BJ (cell line): ENCODE measurements at regions not wholly inside any gene's neighbourhood (a gene's known extent, or its start where the extent isn't known, plus 50 kb on each side); places are given as distances from the start of the nearest gene placed in this dataset.

Source experiments
- CTCF ChIA-PET: fragments of 350-600 bp; formaldehyde crosslinking; extraction: SDS; loops from one replicate; lab custom pipeline; 2021; ENCODE audit warnings: antibody characterized with exemption, inconsistent platforms; lab: Yijun Ruan, JAX
- POLR2A ChIA-PET: fragments of 300-600 bp; sonication (Branson Sonifier 250); formaldehyde crosslinking; extraction: SDS; loops from one replicate; lab custom pipeline; 2021; ENCODE audit warnings: antibody characterized with exemption; lab: Charles Lee
- DNase-seq: peaks from one replicate; pipeline ENCODE4 v3.0.0-alpha.2; 2011; ENCODE audit warnings: low read depth
- H3K27me3 ChIP-seq: 2 replicates; pipeline ENCODE4 v1.6.0; 2011; ENCODE audit warnings: low read length; ENCODE audit not compliant: control insufficient read depth, insufficient read depth
- H3K36me3 ChIP-seq: 2 replicates; pipeline ENCODE4 v1.5.1; 2011; ENCODE audit warnings: low read length; ENCODE audit not compliant: control insufficient read depth, insufficient read depth
- H3K4me3 ChIP-seq: 2 replicates; pipeline ENCODE4 v1.5.1; 2011; ENCODE audit warnings: low read depth, mild to moderate bottlenecking, control low read depth, low read length
- TF ChIP-seq, protein P1 (sequence below): IDR thresholded peaks from 2 replicates; pipeline ENCODE4 v1.5.1; 2011; ENCODE audit warnings: low read depth, mild to moderate bottlenecking, control low read depth, inconsistent platforms, low read length, moderate library complexity; ENCODE audit not compliant: insufficient read depth

DNA sequence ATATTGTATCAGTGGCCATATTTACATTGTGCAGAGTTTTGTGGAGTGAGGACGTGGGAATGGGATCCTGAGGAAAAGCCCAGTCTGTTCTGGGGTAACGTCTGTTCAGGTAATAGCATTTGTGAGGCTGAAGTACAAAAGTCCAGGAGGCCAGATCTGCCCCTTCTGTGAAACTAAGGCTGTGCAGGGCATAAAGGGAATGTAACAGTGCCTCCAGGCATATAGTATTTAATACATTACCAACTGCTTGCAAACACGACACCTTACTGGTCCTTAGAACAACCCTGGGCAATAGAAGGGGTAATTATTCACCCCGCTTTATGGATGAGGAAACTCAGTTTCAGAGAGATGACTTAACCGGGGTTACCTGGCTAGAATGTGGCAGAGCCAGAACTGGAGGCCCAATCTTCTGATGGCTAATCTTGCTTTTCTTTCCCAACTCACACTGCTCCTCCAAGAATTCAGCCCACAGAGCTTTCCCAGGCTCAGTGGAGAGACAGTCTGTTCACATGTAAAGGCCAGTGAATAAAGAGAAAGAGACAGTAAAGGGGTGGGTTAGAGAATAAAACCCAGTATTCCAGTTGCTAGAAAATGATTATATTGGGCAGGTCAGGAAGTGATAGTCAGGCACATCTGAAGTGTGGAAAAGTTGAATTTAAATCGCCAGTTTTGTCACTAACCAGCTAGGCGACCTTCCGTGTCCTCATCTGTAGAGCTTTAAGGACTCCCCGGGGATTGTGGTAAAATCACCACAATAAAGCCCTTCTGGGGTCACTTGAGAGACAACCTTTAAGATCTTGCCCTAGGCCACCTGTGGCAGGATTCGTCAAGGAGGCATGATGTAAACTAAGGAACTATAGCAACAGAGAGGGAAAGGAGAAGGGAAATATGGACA, 280.7 kb upstream of the CITED2 start:
- Histone ChIP-seq H3K27me3 (no peaks in the 10 kb centered on the region), H3K36me3 (no peaks in the 10 kb centered on the region), H3K4me3 (no peak overlapping the region)
- TF ChIP-seq, protein P1, sequence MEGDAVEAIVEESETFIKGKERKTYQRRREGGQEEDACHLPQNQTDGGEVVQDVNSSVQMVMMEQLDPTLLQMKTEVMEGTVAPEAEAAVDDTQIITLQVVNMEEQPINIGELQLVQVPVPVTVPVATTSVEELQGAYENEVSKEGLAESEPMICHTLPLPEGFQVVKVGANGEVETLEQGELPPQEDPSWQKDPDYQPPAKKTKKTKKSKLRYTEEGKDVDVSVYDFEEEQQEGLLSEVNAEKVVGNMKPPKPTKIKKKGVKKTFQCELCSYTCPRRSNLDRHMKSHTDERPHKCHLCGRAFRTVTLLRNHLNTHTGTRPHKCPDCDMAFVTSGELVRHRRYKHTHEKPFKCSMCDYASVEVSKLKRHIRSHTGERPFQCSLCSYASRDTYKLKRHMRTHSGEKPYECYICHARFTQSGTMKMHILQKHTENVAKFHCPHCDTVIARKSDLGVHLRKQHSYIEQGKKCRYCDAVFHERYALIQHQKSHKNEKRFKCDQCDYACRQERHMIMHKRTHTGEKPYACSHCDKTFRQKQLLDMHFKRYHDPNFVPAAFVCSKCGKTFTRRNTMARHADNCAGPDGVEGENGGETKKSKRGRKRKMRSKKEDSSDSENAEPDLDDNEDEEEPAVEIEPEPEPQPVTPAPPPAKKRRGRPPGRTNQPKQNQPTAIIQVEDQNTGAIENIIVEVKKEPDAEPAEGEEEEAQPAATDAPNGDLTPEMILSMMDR = no peak
- no peak for DNase-seq
- ChIA-PET POLR2A (no interaction called here), CTCF (no interaction called here)

DNA sequence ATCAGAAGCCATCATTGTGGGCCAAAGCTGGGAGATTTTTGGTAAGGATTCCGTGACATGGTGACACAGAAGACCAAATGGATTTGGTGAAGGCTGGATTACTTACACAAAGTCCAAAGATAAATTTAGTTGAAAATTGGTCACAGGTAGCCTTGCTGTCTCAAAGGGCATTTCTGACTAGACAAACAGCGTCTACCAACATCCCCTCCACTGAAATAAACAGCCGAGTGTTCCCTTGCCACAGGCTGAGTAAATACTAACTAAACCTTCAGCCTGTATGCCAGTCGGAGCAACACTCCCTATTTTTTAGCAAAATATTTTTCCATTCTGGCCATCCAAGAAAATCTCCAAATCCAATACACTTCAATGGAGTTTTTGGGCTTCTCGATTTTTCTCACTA, 279.9 kb upstream of the CITED2 start:
- ChIA-PET POLR2A (no interaction called here), CTCF (interaction anchor here (0.9 to 1.3 kb wide), 2 partner anchors 14 to 279 kb away, joined by 3 to 4 read pairs; partner anchors contain the start of gene CITED2)

DNA sequence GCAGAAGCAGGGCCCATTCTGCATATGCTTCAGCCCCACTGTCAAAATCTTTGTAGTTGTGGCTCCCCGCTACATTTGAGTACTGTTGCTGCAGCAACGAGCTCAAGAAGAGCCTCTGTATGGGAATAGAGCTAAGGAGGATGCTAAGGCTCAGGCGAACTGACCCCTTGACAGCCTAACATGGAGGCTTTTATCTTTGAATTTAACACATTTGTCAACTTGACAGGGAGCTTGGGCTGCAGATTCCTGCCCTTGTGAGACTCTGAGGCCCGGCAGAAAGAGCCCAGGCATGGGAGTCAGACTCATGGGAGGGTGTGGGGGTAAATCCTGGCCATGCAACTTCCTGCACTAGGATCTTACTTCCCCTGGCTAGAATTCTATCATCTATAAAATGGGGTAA, 278.7 kb upstream of the CITED2 start:
- DNase-seq = no peak
- no peaks in the 10 kb centered on the region for H3K27me3 ChIP-seq
- ChIA-PET POLR2A (no interaction called here), CTCF (interaction anchor here (1.3 kb wide), 1 partner anchor 15 kb away, joined by 3 read pairs; no protein-coding TSS in a partner anchor)
- TF ChIP-seq, protein P1 = no peak
- no peak overlapping the region for H3K4me3 ChIP-seq
- H3K36me3 ChIP-seq = no peaks in the 10 kb centered on the region

More for the DNA sequence above, 279.9 kb upstream of the CITED2 start:
- H3K27me3 ChIP-seq = no peaks in the 10 kb centered on the region
- H3K36me3 ChIP-seq = no peaks in the 10 kb centered on the region
- H3K4me3 ChIP-seq = no peak overlapping the region
- TF ChIP-seq, protein P1 = no peak
- no peak for DNase-seq

DNA sequence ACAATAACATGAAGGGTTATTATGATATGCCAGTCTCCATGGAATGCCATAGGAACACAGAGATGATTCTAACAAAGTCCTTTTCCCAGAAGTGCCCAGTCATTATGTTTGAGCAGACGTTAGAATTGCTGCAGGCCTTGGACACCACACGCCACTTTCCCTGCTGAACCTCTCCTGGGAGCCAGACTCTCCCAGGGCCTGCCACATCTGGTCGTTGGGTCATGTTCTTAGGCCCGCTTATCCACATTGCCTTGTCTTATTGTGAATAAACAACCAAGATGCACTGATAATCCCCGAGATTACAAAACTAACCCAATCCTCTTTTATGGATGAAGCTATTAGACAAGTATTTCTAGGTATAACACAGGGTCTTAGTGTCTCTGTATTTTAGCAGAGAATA, 276.5 kb upstream of the CITED2 start:
- Histone ChIP-seq H3K4me3 (no peak overlapping the region), H3K36me3 (no peaks in the 10 kb centered on the region), H3K27me3 (no peaks in the 10 kb centered on the region)
- CTCF ChIA-PET = no interaction called here
- TF ChIP-seq, protein P1 = no peak
- POLR2A ChIA-PET = no interaction called here
- no peak for DNase-seq

DNA sequence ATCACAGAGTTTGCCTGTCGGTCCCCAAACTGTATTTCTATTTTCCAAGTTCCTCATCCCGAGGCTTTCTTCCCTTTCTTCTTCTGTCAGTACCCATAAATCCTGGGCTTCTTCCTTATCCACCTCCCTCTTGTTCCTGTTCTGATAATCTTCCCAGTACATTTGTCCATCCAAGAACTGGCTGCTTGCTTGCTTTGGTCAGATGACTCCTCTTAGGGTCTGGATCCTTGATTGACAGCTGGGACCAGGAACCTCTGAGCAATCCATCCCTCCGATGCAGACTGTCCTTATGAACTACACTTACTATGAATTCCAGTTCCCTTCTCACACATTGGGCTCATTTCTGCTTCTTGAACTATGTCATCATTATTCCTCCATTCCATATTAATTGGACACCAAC, 275.3 kb upstream of the CITED2 start:
- POLR2A ChIA-PET = no interaction called here
- Histone ChIP-seq H3K4me3 (no peak overlapping the region), H3K36me3 (no peaks in the 10 kb centered on the region), H3K27me3 (no peaks in the 10 kb centered on the region)
- DNase-seq = no peak
- CTCF ChIA-PET = no interaction called here
- TF ChIP-seq, protein P1 = no peak
